ENCODE measurements at regions not wholly inside any gene's neighbourhood (a gene's known extent, or its start where the extent isn't known, plus 50 kb on each side); places are given as distances from the start of the nearest gene placed in this dataset.

GRCh38 chr18:4750393-4751346 is 295.6 kb upstream of the DLGAP1 start (continued):
- TF ChIP-seq PBX3 (IDR thresholded peaks at IDR 0.05): no peak
- TF ChIP-seq, protein P1, sequence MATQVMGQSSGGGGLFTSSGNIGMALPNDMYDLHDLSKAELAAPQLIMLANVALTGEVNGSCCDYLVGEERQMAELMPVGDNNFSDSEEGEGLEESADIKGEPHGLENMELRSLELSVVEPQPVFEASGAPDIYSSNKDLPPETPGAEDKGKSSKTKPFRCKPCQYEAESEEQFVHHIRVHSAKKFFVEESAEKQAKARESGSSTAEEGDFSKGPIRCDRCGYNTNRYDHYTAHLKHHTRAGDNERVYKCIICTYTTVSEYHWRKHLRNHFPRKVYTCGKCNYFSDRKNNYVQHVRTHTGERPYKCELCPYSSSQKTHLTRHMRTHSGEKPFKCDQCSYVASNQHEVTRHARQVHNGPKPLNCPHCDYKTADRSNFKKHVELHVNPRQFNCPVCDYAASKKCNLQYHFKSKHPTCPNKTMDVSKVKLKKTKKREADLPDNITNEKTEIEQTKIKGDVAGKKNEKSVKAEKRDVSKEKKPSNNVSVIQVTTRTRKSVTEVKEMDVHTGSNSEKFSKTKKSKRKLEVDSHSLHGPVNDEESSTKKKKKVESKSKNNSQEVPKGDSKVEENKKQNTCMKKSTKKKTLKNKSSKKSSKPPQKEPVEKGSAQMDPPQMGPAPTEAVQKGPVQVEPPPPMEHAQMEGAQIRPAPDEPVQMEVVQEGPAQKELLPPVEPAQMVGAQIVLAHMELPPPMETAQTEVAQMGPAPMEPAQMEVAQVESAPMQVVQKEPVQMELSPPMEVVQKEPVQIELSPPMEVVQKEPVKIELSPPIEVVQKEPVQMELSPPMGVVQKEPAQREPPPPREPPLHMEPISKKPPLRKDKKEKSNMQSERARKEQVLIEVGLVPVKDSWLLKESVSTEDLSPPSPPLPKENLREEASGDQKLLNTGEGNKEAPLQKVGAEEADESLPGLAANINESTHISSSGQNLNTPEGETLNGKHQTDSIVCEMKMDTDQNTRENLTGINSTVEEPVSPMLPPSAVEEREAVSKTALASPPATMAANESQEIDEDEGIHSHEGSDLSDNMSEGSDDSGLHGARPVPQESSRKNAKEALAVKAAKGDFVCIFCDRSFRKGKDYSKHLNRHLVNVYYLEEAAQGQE (IDR thresholded peaks at IDR 0.05): no peak
- TF ChIP-seq EHF (CRISPR knock-in tag; IDR thresholded peaks at IDR 0.05): no peak
- no peak for TF ChIP-seq ZSCAN20 (CRISPR knock-in tag; IDR thresholded peaks at IDR 0.05)
- no peak for TF ChIP-seq FOSB (CRISPR knock-in tag; IDR thresholded peaks at IDR 0.05)
- no peak for TF ChIP-seq HMGXB4 (CRISPR knock-in tag; IDR thresholded peaks at IDR 0.05; ENCODE audit: borderline replicate concordance)

DNA sequence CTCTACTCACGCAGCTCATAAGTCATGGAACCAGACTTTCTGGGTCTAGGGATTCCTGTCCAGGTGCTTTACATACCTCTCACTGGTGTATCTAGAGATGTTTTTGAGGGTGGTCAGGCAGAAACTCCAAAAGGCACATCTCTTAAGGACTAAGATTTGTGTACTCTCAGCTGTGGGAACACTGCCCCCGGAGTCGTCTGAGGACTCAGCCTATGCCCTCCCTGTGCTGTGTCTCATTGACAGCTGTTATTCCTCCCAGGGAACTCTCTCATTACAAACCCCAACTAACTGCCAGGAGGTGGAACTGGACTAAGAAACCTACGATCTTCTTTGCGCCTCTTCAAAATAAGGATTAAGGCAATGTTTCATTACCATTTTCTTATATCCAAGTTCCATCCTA is 293.9 kb upstream of the DLGAP1 start:
- DNase-seq (ENCODE audit: low read depth in 1 of 2, low spot score in 1 of 2): no peak
- Histone ChIP-seq H3K9me3 (no peaks in the 10 kb centered on the region), H3K4me3 (no peak overlapping the region), H3K4me1 (no peaks in the 10 kb centered on the region), H3K4me2 (no peak overlapping the region), H3K27ac (no peak overlapping the region)
- no peak for ATAC-seq
- POLR2A ChIA-PET: no interaction called here
- no peak for TF ChIP-seq ZSCAN20 (CRISPR knock-in tag; IDR thresholded peaks at IDR 0.05)
- TF ChIP-seq ZFP36 (IDR thresholded peaks at IDR 0.05; ENCODE audit: borderline replicate concordance, partially characterized antibody): no peak
- CTCF ChIA-PET: no interaction called here
- WGBS (ENCODE audit: missing lambda C conversion rate): 21% methylated on average over 5 of the region's 5 CpGs
- FAIRE-seq: no peak

DNA sequence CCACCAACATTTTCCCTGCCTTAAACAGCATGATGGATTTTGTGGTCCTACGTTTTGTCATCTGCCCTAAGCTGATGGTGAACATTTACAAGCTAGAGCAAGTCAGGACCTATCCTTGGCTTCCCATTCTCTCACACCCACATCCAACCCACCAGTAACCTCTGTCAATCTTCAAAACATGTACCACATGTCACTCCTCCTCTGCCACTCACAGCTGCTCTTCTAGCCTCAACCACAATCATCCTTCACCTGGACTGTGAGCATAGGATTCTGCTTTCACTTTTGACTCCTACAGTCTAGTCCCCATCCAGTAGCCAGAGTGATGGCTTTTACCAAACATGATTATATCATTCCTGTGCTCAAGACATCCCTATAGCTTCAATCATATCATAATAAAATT is 279.8 kb upstream of the DLGAP1 start:
- no peak for DNase-seq (ENCODE audit: low read depth in 1 of 2, low spot score in 1 of 2)
- no peak overlapping the region for H3K4me2 ChIP-seq
- ATAC-seq: no peak
- no peak for FAIRE-seq
- H3K4me1 ChIP-seq: no peaks in the 10 kb centered on the region
- H3K9me3 ChIP-seq: no peaks in the 10 kb centered on the region
- no peak overlapping the region for H3K27ac ChIP-seq
- ChIA-PET CTCF (no interaction called here), POLR2A (no interaction called here)
- 0% methylated on average over 1 of the region's 1 CpG for WGBS (ENCODE audit: missing lambda C conversion rate)
- no peak overlapping the region for H3K4me3 ChIP-seq
- TF ChIP-seq PHF8 (IDR thresholded peaks at IDR 0.05; ENCODE audit: borderline replicate concordance, low read depth) (no peak), JUNB (IDR thresholded peaks at IDR 0.05) (no peak), BHLHE40 (IDR thresholded peaks at IDR 0.05; ENCODE audit: low read depth, low read length) (no peak), PBX3 (IDR thresholded peaks at IDR 0.05) (no peak), MAFK (IDR thresholded peaks at IDR 0.05; ENCODE audit: partially characterized antibody) (no peak), CBX8 (IDR thresholded peaks at IDR 0.05) (no peak), RCOR1 (IDR thresholded peaks at IDR 0.05; ENCODE audit: low read depth, low read length) (no peak), SMC3 (IDR thresholded peaks at IDR 0.05) (no peak), NPAS2 (CRISPR knock-in tag; IDR thresholded peaks at IDR 0.05; ENCODE audit: borderline replicate concordance) (no peak), EP300 (IDR thresholded peaks at IDR 0.05) (no peak), POLR2A (IDR thresholded peaks at IDR 0.05; ENCODE audit: low read length) (no peak)

All from A549 (cell line).